ENCODE measurements at regions not wholly inside any gene's neighbourhood (a gene's known extent, or its start where the extent isn't known, plus 50 kb on each side); places are given as distances from the start of the nearest gene placed in this dataset.

DNA sequence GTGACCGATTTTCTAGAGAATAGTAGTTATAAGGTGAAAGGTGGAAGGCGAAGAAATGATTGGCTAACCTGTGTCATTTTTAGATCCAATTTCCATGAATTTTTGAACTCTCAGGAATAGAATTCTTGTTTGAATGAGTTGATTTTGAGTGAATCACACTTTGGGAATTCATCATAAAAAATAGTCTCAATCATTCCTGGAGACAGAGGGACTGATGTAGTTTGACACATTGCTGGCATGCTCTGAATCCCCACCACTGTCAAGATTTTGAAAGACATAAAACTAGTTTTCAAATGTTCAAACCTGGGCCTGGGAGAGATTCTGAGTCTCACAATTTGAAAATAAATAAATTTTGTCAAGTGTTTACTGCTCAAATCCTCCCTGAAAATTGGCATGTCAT lies 861.4 kb upstream of the RAG2 start:
- TF ChIP-seq, protein P1, sequence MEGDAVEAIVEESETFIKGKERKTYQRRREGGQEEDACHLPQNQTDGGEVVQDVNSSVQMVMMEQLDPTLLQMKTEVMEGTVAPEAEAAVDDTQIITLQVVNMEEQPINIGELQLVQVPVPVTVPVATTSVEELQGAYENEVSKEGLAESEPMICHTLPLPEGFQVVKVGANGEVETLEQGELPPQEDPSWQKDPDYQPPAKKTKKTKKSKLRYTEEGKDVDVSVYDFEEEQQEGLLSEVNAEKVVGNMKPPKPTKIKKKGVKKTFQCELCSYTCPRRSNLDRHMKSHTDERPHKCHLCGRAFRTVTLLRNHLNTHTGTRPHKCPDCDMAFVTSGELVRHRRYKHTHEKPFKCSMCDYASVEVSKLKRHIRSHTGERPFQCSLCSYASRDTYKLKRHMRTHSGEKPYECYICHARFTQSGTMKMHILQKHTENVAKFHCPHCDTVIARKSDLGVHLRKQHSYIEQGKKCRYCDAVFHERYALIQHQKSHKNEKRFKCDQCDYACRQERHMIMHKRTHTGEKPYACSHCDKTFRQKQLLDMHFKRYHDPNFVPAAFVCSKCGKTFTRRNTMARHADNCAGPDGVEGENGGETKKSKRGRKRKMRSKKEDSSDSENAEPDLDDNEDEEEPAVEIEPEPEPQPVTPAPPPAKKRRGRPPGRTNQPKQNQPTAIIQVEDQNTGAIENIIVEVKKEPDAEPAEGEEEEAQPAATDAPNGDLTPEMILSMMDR (IDR thresholded peaks at IDR 0.05; ENCODE audit: insufficient read depth, low read length), result no peak
- TF ChIP-seq POLR2AphosphoS5 (IDR thresholded peaks at IDR 0.05; ENCODE audit: low read depth), result no peak
- no peak for TF ChIP-seq GABPA (IDR thresholded peaks at IDR 0.05; ENCODE audit: low read depth)

Measured in HL-60 (cell line).